ENCODE measurements at regions not wholly inside any gene's neighbourhood (a gene's known extent, or its start where the extent isn't known, plus 50 kb on each side); places are given as distances from the start of the nearest gene placed in this dataset.

DNA sequence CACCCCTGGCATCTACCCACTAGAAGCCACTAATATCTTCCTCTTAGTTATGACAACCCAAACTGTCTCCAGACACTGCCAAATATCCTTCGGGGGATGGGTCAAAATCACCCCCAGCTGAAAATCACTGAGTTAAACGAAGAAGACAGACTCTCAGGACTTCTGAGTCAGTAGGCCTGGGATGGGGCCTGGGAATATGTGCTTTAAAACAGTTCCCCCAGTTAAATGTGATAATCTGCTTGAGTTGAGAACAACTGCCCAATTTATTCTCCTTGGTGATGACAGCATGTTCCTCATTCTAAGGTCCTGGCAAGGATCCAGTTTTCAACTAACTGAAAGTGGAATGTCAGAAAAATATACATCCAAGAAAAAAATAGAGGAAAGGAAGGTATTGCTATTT, 52.4 kb downstream of the CBLL2 start:
- DNase-seq (ENCODE audit: low read depth), result no peak

GRCh38 chrX:22329783-22330182, 57.1 kb downstream of the CBLL2 start:
- no peak for DNase-seq (ENCODE audit: low read depth)

GRCh38 chrX:22338740-22339139, 66.0 kb downstream of the CBLL2 start:
- no peak for DNase-seq (ENCODE audit: low read depth)

DNA sequence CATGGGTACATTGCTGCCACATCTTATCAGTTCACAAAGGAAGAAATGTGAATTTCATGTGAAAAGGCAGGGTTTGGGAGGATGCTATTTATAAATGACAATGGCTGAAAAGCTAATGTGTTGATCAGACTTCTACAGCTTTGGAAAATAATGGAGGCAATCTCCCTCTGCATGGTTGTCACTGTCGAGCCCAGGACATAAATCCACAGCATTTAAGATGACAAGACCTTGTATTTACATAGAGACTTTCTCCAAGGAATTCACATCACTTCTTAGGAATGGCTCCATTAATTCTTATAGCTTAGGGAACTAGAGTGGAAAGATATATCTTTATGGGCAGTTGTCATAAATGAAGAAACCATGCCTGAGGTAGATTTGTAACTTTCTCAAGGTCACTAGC, 66.7 kb downstream of the CBLL2 start:
- DNase-seq (ENCODE audit: low read depth), result no peak

DNA sequence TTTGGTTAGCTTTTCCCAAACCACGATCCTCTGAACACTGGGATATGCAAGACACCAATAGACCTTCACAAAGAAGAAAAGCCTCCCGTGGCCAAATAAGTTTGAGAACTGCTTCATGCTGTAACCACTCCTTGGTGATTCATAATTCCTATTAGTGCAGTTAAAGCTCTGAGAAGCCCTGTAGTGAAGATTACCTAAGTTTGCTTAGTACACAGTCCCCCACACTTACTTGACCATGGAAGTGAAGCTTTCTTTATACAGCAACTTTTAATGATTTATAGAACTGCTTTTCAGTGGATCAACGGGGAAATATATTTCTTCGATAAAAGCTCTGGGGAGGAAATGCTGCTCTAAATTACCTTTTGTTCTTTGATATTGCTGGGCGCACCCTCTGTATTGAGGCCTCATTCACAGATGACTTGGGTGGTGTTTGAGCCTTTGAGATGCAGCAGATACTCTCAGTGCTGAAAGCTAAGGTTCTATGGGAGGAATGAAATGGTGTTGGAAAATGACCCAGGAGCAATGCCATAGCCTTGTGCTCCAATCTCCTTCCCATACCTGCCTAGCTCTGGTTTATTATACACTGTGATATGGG, 67.4 kb downstream of the CBLL2 start:
- DNase-seq (ENCODE audit: low read depth), result no peak

GRCh38 chrX:22343192-22343591, 70.5 kb downstream of the CBLL2 start:
- DNase-seq (ENCODE audit: low read depth), result no peak

DNA sequence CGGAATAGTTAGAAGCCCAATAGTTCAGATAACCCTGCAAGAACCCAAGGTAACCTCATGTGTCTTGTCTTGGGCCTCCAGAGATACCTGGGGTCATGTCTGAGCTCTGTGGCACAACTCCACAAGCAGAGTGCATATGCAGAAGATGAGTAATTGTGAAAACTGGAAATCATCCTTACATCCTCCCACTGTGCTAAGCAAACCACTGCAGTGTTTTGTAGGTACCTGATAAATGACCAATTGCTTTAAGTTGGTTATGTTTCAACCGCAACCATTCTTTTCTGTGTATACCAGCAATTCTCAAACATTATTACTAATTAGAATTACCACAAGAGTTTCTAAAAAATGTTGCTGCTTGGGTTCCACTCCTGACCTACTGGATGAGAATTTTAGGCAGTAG, 73.2 kb downstream of the CBLL2 start:
- no peak for DNase-seq (ENCODE audit: low read depth)

- no peak for DNase-seq (ENCODE audit: low read depth)
Observed at GRCh38 chrX:22347491-22347890, 74.8 kb downstream of the CBLL2 start.

DNA sequence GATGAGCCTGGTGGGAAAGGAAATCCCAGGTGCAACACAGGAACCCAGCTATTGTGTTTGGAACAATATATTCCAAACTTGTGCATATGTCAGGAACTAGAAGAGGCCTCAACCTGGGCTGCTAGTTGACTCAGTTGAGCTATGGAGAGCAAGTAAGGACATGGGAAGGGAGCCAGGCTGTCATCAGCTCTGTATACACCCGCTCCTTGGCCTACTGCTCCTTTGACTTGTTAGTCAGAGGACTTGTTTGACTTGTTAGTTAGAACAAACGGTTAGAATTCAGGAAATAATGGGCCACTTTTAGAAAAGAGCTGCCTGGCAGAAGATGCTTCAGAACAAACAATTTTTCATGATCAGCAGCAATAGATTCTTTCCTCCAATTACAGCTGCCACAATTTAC, 76.4 kb downstream of the CBLL2 start:
- DNase-seq (ENCODE audit: low read depth), result no peak

- no peak for DNase-seq (ENCODE audit: low read depth)
Observed at GRCh38 chrX:22351076-22351475, 78.4 kb downstream of the CBLL2 start.

DNA sequence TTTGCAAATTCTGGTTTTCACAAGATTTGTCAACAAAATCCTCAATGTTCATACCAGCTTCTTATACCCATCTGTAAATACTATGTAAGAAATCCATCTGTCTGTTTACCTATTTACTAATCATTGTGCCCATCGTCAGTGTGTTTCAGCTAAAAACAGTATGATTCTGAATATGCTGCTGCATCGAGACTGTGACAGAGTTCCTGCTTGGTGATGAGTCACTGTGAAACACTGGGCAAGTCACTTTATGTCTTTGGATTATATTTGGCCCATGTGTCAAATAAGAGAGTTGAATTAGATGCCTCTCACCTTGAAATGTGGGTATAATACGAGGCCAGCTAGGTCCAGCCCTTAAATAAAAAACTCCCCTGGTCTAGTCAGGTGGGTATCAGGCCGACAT, 79.3 kb downstream of the CBLL2 start:
- no peak for DNase-seq (ENCODE audit: low read depth)

DNA sequence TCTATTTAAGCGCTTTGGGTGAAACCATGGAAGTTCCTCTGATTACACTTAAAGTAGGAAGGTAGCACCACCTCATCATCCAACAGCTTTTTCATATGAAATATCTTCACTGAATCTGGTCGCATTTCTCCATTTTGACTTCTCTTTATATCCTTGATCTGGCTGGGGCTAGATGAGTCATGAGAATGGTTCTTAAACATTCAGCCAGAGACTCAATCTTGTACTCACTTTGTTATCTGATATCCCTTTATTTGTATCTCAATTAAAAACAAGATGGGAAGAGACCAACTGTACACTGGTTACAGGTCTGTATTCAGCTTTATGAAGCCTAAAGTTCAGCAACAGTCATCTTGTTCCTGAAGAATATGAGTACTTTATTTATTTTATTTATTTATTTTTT, 84.9 kb downstream of the CBLL2 start:
- DNase-seq (ENCODE audit: low read depth), result no peak

GRCh38 chrX:22360129-22360528, 87.4 kb downstream of the CBLL2 start:
- no peak for DNase-seq (ENCODE audit: low read depth)

DNA sequence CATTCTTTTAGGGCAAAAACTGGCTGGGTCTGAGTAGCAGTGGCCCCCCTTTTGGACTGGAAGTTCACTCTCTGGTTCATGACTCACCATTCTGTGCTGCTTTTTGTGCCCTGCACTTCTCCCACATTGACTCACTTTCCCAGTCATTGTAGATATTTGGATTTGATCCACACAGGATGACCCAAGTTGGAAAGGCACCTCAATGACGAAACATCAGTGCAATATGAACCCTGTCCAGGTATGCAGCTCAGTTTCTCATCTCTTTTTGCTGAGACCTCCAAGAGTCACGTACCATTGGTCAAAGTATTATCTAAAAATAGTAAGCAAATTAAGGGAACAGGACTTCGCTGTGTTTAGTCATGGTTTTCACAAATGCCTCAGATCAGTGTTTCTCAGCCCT, 92.7 kb downstream of the CBLL2 start:
- no peak for DNase-seq (ENCODE audit: low read depth)

- no peak for DNase-seq (ENCODE audit: low read depth)
Observed at GRCh38 chrX:22366166-22366702, 93.5 kb downstream of the CBLL2 start.

DNA sequence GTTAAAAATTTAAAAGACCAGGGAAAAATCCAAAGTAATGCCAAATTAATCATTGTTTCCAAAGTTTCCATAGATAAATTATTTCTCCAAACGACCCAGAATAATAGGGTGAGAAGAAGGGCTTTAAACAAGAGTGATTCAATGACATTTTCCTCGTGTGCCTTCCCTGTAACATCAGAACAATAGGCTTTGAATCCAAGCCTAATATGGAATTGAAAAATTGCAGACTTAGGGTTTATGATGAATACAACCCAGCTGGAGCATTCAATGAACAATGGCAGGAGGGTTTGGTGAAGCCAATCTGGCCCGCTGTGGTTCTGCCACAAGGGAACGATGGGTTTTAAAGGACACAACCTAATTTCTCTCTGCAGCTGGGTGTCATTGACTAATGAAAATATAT, 94.2 kb downstream of the CBLL2 start:
- DNase-seq (ENCODE audit: low read depth), result no peak

DNA sequence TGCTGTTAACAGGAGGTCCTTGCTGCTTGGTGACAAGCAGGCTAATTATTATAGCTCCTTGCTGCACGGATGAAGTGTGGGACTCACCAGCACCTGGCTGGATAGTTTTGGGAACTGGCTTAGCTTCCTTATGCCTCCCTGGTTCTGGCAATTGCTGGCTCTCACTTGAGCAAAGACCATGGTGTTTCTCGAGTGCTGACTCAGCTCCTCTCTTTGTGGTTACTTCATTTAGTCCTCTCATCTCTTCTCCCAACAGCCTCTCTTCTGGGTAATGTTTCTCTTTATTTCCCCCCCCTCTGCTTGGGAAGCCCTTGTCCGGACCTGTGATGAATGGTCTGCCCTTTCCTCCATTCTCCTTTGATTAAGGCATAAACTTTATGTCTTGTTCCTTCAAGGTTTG, 100.4 kb downstream of the CBLL2 start:
- DNase-seq (ENCODE audit: low read depth), result no peak

GRCh38 chrX:22373766-22374165, 101.1 kb downstream of the CBLL2 start:
- DNase-seq (ENCODE audit: low read depth), result no peak

DNA sequence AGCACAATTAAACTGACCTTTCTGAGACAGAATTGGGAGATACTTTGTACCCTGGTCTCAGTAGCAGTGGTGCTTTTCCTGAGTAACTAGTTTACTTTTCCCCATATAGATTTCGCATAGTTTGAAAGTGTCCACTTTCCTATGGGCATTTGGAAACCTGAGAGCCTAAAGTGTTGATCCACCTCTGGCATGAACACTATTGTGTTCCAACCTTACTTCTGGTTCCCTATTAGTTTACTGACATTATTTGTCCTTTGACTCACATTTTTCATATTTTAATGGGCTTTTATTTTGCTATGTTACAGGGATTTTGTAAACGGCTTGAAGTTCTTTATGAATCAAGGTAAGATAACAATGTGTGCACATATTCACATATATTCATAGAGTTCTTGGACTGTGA, 103.7 kb downstream of the CBLL2 start:
- no peak for DNase-seq (ENCODE audit: low read depth)

DNA sequence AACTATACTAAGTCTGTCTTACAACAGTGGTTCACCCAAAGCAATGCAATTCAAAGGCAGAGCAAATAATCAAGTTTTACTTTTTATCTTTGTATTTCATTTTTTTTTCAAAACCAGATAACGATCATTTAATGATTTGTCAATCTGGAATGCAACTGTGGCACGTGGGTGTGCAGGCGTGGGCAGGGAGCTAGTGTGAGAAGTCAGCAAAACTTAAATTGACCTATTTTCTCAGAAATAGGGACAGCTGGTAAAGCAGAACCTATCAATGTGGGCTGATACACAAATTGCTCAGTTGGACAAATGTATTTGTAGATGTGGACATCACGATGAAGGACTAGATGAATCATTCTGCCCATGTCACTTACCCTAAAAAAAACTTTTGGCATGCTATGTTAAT, 105.6 kb downstream of the CBLL2 start:
- DNase-seq (ENCODE audit: low read depth), result no peak

GRCh38 chrX:22383988-22384387, 111.3 kb downstream of the CBLL2 start:
- no peak for DNase-seq (ENCODE audit: low read depth)

DNA sequence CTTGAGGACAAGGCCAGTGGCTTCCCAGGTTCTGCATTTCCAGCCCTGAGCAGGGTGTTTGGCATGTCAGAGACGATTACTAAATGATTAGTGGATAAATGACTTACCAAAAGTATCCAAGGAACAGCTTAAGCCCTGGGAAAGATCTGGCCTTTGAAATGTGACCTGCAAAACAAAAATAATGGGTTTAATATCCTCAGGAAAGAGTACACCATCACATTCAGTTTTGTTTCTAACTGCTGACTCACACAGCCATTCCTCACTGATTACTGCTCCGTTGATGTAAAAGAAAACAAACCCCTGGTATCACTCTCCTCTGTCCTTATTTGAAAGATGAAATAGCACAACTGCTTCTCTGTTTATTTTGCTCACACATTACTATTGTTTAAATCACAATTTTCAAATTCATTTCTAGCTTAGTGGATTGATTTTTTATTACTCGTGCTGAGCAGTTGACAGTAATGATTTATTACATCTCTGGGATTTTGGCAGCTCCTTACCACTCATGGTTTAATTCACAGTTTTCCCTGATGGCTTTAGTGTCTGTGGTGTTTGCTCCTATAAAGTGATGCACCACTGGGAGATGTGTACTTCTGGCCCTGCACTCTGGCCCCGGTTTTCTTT, 117.0 kb downstream of the CBLL2 start:
- no peak for DNase-seq (ENCODE audit: low read depth)

DNA sequence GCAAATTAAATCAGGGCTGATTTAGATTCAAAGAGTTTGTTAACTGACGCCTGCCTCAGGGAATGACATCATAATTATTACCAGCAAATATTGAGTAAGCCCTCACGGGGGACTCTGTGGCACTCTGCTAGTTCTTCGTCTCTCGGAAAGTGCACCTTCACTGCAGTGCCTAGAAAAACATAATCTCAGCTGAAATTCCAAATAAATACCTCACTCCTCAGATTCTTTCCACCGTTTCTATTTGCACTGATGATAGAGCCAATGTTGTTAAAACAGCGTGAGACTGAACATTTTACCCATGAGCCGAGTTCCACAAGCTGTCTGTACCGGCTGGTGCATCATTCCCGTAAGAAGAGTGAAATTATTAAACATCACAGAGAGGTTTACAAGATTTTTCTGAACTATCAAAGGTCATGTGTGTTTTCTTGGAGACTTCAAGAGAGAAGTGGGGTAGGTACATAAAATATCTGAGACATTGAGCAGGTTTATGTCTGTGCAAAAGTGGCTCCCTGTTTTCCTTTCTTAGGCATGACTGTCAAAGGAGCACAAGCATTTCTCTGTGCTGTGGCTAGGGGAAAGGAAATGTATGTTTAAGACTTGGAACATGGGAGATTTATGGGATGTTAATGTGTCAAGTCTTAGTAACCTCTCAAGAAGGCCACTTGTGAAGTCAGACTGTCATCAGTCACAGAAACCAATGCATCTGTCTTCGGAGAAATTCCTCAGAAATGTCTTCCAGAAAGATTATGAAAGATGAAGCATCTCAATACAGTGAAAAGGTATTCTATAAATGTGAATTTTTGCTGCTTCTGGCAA, 119.6 kb downstream of the CBLL2 start:
- no peak for DNase-seq (ENCODE audit: low read depth)
